GM19395 (cell line): ENCODE measurements at regions not wholly inside any gene's neighbourhood (a gene's known extent, or its start where the extent isn't known, plus 50 kb on each side); places are given as distances from the start of the nearest gene placed in this dataset.

ENCODE experiments used
- ATAC-seq: cut with Tn5 transposase; IDR thresholded peaks from one replicate; pipeline ENCODE4 v1.9.1; 2021; ENCODE audit warnings: mild to moderate bottlenecking, moderate library complexity; ENCODE audit not compliant: unreplicated experiment

DNA sequence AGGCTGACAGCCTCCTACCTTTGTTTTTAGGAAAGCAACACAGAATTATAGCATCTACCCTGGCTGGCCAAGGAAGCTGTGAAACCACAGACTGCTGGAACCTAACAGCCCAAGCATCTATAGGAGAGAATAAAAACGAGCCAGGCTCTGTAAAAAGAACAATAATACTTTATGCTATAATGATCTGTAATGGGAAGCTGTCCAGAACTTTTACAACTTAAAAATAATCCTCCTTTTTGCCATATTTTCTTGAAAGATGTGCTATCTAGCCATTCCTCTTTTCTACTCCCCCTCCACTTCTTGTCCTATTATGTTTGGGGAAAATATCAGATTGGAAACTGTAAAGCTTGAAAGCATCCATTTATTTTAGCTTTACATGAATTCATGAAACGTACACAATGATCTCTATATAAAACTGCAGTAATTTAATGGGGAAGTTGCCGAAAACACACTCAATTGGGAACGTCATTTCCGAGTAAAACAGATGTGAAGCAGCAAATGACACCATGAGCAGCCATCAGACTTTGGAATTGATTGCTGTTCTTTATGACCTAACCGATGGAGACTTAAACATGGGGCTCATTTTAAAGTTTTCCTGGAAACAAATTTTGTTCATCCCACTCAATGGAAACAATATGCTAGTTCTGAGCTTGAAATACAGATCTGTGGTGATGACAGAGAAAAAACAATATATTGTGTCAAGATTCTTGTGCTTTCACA lies 450.3 kb upstream of the CLINT1 start:
- no peak for ATAC-seq

DNA sequence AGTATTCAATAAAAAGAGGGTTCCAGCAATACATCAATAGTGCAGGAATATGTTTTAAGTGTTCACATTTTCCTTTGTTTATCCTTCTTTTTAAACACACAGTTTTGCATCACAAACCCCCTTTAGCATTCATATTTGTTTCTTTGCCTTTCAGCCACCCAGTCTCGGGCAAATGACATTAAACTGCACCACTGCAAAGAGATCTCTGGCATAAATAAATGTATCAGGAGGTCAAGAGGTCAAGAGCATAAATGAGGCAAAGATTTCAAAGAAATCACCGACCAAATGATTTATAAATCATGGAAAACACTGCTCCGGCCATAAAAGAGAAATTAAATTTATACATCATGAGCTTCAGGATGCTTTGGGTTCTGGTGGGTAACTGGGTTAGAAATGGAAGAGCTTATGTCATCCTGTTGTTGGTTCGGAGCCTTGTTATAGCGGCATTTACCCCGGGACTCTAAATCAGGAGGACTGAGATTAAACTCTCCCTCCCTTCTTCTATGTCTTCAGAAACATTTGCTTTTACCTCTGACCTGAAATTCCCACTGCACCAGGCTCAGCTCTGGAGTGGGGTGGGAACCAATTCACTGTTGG lies 449.6 kb upstream of the CLINT1 start:
- no peak for ATAC-seq

DNA sequence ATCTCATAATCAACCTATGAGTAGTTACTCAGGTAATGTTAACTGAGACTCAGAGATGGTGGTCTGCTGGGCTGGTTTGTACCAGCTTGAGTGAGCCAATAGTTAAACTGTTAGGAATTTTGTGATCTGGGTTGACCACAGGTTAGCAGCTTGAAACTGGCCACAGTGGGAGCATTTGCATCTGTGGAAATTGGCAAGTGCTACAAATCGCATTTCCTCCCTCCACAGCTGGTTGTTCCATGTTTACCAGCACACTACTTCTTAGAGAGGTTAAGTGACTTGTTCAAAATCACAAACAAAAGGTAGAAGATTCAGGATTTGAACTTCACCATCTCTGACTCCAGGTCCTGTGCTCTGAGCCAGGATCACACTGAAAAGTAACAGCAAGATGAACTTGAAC lies 446.9 kb upstream of the CLINT1 start:
- no peak for ATAC-seq

DNA sequence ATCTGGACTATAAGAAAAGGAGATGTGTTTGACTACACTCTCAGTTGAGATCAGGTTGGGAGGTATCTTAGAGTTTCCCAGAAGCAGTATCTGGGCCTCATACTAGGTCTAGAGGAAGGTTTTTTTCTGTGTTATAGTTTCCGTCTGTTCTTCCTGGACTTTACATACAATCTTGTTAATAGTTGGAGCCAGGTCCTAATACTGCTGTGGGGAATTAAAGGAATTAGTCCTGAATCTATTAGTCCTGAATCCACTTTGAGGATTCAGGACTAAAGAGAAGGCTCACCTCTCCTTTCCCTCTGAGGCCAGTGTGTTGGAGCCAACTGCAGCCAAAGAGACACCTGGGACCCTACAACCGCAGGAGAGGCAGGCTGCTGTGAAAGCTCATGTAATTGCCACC lies 445.7 kb upstream of the CLINT1 start:
- ATAC-seq, result no peak

- ATAC-seq, result no peak
Observed at GRCh38 chr5:158303883-158304282, 444.9 kb upstream of the CLINT1 start.

DNA sequence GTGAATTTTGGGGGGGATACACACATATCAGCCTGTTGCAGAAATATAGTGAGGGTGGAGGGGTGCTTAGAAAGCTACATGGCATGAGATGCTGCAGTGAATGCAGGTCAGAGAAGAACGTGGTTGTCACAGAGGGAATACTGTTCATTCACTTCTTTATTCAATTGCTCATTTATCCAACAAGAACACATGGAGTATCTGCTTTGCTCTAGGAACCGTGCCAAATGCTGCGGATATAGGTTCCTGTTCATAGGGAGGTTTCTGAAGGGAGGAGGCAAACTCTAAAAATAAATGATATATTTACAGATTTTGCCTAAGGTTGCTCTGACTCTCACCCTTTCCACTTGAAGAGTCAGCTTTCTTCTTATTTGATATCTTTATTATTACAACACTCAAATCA lies 444.3 kb upstream of the CLINT1 start:
- no peak for ATAC-seq

DNA sequence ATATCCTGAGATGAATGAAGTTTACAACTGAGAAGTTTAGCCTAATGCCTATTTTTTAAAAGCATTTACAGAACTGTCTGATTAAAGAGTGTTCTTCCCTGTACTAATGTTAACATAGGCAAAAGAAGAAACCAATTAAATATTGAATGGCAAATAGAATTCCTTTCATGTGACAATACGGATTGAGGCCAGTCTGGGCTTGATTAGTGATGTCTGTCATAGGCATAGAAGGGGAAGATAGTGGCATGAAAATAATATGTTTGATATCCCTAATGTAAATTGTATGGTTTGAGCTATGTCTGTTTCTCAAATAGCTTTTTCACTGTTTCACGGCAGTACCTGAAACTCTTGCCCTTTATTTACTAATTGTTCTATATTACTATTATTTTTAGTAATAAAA lies 443.1 kb upstream of the CLINT1 start:
- ATAC-seq, result no peak

- ATAC-seq, result no peak
Observed at GRCh38 chr5:158301186-158301585, 442.2 kb upstream of the CLINT1 start.

DNA sequence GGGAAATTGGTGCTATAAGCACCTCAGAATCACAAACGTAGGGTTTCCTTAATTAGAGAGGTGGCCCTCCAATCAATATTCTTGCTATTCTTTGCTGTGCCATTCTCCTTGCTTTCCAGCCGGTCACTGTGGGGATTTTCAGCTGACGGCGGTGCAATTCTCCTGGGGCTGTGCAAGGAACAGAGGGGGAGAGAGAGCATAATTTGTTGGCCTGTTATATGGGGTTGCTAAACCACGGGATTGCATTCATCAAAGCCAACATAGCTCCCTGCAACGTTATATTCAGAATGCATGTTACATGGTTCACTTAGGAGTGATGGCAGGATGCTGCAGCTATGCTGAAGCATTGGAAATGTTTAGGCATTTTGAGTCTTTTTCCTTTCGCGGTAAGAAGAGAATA lies 441.3 kb upstream of the CLINT1 start:
- ATAC-seq, result no peak

DNA sequence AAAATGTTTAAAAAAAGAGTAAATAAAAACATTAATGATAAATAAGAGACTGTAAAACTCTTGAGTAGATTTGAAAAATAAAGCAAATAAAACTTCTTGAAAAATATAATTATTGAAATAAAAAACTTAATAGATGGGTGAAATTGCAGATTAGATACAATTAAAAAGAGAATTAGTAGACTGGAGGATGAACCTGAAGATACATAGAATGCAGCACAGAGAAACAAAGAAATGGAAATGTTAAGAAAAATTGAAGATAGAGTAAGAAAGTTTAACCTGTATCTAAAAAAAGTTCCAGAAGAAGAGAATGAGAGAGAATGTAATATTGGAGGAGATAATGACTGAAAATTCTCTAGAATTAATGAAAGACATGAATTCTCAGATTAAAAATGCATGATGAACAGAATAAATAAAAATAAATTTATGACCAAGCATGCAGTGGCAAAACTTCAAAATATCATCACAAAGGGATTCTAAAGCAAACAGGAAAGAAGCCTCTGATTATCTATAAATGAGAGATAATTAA lies 438.1 kb upstream of the CLINT1 start:
- ATAC-seq, result no peak

DNA sequence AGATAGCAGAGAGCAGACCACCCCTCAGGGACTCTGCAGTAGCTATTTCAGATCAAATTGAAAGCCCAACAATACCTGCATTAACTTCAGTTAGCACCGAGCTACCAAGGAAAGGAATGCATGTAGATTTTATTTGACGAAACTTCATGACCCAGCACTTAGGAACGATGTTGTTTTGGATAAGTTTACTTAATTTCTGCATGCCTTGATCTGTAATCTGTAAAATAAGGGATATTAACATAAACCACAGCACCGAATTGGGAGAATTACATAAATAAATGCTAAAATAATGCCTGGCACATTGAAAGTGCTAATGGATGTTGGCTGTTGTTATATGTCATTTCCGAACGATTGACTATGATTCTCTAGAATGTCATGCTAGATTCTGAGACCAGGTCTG lies 435.8 kb upstream of the CLINT1 start:
- no peak for ATAC-seq

DNA sequence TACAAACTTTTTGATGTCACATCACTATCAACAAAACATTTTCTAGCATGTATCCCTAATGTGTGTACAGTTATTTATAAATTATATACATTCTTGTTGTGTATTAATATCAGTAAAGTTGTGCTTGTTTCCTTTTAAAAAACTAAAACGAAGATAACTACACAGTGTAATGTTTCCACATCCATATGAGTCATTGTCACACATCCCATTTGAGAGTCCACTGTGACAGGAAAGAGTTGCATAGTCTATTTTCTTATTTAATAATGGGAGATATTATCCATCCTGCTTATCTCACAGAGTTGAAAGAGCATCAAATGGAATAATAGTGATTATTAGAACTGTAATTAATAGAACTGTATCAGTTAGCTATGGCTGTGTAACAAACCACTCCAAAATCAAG lies 434.0 kb upstream of the CLINT1 start:
- no peak for ATAC-seq

DNA sequence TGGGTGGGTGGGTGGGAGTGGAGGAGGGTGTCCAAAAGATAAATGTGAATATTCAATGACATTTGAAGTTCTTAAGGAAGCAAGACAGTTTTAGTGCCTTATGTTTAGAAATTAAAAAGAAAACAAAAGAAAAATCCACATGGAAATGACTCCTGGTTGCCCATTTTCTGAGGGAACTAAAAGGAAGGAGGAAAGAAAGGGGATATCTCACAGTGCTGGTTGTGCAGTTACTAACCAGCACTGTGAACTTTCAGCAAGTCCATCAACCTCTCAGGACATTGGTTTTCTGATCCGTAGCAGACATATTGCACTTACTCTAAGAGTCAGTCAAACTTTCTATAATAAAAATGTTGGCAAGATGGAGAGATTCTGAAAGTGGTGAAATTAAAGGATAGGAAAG lies 431.0 kb upstream of the CLINT1 start:
- no peak for ATAC-seq

DNA sequence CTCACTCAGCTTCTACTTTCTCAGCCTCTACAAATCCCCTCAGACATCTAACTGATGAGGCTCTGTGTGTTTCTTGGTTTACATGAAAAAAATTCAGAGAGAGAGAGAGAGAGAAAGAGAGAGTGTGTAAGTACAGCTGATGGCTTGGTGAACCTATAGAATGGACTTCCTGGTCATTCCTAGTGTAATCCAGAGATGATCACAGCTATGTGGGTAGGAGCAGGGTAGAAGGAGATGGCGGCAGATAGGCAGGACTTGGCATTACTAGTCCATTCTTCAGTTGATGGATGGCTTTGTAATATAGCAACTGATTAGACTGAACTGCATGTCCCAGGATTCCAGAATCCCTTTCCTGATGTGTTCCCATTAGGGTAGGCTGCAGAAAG lies 429.3 kb upstream of the CLINT1 start:
- no peak for ATAC-seq

- ATAC-seq, result no peak
Observed at GRCh38 chr5:158287643-158288271, 428.8 kb upstream of the CLINT1 start.

DNA sequence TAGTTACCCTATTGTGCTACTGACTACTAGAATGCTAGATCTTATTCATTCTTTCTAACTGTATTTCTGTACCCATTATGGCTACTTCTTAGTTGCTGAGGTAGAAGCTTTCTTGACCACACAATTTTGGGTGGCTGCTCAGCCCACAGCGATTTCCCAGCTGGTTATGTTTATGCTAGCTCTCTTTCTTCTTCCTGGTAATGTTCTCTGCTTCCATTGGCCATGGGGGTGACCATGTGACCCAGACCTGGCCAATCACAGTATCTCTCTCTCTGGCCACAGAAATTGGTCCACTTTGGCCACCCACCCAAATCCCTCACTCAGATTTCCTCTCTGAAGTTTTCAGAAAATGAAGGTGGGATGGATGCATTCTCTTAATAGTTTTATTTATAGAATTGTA lies 427.9 kb upstream of the CLINT1 start:
- no peak for ATAC-seq

- no peak for ATAC-seq
Observed at GRCh38 chr5:158285698-158286097, 426.8 kb upstream of the CLINT1 start.

- no peak for ATAC-seq
Observed at GRCh38 chr5:158284242-158284641, 425.3 kb upstream of the CLINT1 start.

- no peak for ATAC-seq
Observed at GRCh38 chr5:158283397-158283796, 424.5 kb upstream of the CLINT1 start.

- ATAC-seq, result no peak
Observed at GRCh38 chr5:158278216-158278925, 419.4 kb upstream of the CLINT1 start.

GRCh38 chr5:158277276-158277675 lies 418.3 kb upstream of the CLINT1 start:
- no peak for ATAC-seq

DNA sequence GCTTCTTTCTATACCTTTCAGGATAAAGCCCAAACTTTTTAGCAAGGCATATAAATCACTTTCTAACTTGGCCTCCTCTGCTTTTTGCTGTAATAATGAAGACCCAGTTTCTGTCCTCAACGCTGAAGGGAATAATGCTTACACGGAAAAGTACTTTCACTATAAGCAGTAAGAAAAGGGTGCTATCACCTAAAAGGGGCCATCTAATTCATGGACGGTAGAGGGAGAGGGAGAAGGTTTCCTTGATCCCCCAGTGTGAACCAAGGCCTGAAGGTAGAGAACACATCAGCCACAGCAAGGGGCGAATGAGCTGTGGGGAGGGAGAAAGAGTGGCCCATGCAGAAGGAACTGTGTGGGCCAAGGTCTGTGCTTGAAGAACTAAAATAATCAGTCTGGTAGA lies 417.7 kb upstream of the CLINT1 start:
- ATAC-seq, result no peak
